GM18507 (cell line): ENCODE measurements at regions not wholly inside any gene's neighbourhood (a gene's known extent, or its start where the extent isn't known, plus 50 kb on each side); places are given as distances from the start of the nearest gene placed in this dataset.
"Not testable (repeated sequence)": the region's sequence is repeated elsewhere in the genome, so short reads cannot be mapped to it uniquely, and the experiment has no call there.

ENCODE experiments used
- DNase-seq: peaks from one replicate; pipeline ENCODE4 v3.0.0; 2011; ENCODE audit warnings: low read depth; ENCODE audit not compliant: insufficient read length; ENCODE audit errors: extremely low spot score
- FAIRE-seq: peaks from 2 replicates; lab custom pipeline; 2011; peaks lifted over from hg19 to GRCh38; lab: Jason Lieb, UNC

- no peak for DNase-seq
- no peak for FAIRE-seq
Observed at GRCh38 chr10:52573347-52573746, 199.2 kb downstream of the MBL2 start.

- DNase-seq (no peak), FAIRE-seq (no peak)
Observed at GRCh38 chr10:52574697-52575096, 197.9 kb downstream of the MBL2 start.

- no peak for FAIRE-seq
- DNase-seq, result no peak
Observed at GRCh38 chr10:52577047-52577446, 195.5 kb downstream of the MBL2 start.

- DNase-seq (no peak), FAIRE-seq (no peak)
Observed at GRCh38 chr10:52578871-52579405, 193.6 kb downstream of the MBL2 start.

GRCh38 chr10:52581636-52582035 lies 190.9 kb downstream of the MBL2 start:
- FAIRE-seq, DNase-seq: not testable (repeated sequence)

- FAIRE-seq (no peak), DNase-seq (no peak)
Observed at GRCh38 chr10:52583336-52583735, 189.2 kb downstream of the MBL2 start.

- DNase-seq (no peak), FAIRE-seq (no peak)
Observed at GRCh38 chr10:52586710-52587109, 185.9 kb downstream of the MBL2 start.

GRCh38 chr10:52597189-52597863 lies 175.3 kb downstream of the MBL2 start:
- DNase-seq (no peak), FAIRE-seq (no peak)

- no peak for DNase-seq
- no peak for FAIRE-seq
Observed at GRCh38 chr10:52598936-52599335, 173.6 kb downstream of the MBL2 start.

GRCh38 chr10:52599551-52600200 lies 172.9 kb downstream of the MBL2 start:
- DNase-seq (no peak), FAIRE-seq (no peak)

GRCh38 chr10:52604131-52604530 lies 168.5 kb downstream of the MBL2 start:
- not testable (repeated sequence) for DNase-seq, FAIRE-seq

- DNase-seq (no peak), FAIRE-seq (no peak)
Observed at GRCh38 chr10:52609071-52609470, 163.5 kb downstream of the MBL2 start.

GRCh38 chr10:52609626-52610240 lies 162.9 kb downstream of the MBL2 start:
- DNase-seq (no peak), FAIRE-seq (no peak)

GRCh38 chr10:52615331-52615730 lies 157.3 kb downstream of the MBL2 start:
- FAIRE-seq (no peak), DNase-seq (no peak)

GRCh38 chr10:52615756-52616394 lies 156.7 kb downstream of the MBL2 start:
- FAIRE-seq (no peak), DNase-seq (no peak)

- FAIRE-seq (no peak), DNase-seq (no peak)
Observed at GRCh38 chr10:52616395-52616764, 156.2 kb downstream of the MBL2 start.

GRCh38 chr10:52617346-52617745 lies 155.2 kb downstream of the MBL2 start:
- FAIRE-seq (no peak), DNase-seq (no peak)

- FAIRE-seq, result no peak
- DNase-seq, result no peak
Observed at GRCh38 chr10:52619052-52619451, 153.5 kb downstream of the MBL2 start.

GRCh38 chr10:52621635-52622079 lies 150.9 kb downstream of the MBL2 start:
- FAIRE-seq, result no peak

GRCh38 chr10:52623761-52624160 lies 148.8 kb downstream of the MBL2 start:
- FAIRE-seq (no peak), DNase-seq (no peak)

More at GRCh38 chr10:52621635-52622079, 150.9 kb downstream of the MBL2 start:
- DNase-seq, result no peak
